SH-SY5Y (cell line): ENCODE measurements at regions not wholly inside any gene's neighbourhood (a gene's known extent, or its start where the extent isn't known, plus 50 kb on each side); places are given as distances from the start of the nearest gene placed in this dataset.

ENCODE experiments used
- GATA2 ChIP-seq: IDR thresholded peaks from 2 replicates; pipeline ENCODE4 v1.6.1; 2011; ENCODE audit warnings: mild to moderate bottlenecking, low read depth, low read length
- GATA3 ChIP-seq: IDR thresholded peaks from 2 replicates; pipeline ENCODE4 v1.6.1; 2011; ENCODE audit warnings: low read depth, mild to moderate bottlenecking, low read length, moderate library complexity

GRCh38 chr4:164307262-164307661, 446.7 kb upstream of the SMIM31 start:
- no peak for TF ChIP-seq GATA3
- no peak for TF ChIP-seq GATA2
